HFF-Myc (cell line): ENCODE measurements at regions not wholly inside any gene's neighbourhood (a gene's known extent, or its start where the extent isn't known, plus 50 kb on each side); places are given as distances from the start of the nearest gene placed in this dataset.
A peak's percentile ranks its signal among the peaks of the same experiment; 100 is the strongest.

Source experiments
- DNase-seq: peaks from one replicate; pipeline ENCODE4 v3.0.0-alpha.2; 2011; ENCODE audit warnings: low read depth; ENCODE audit errors: extremely low read depth
- H3K4me3 ChIP-seq: replicated peaks from 2 replicates; pipeline ENCODE4 v1.5.1; 2011; ENCODE audit warnings: low read depth, mild to moderate bottlenecking, control low read depth, low read length
- TF ChIP-seq, protein P1 (sequence below): IDR thresholded peaks from 2 replicates; pipeline ENCODE4 v1.5.1; 2012; ENCODE audit warnings: mild to moderate bottlenecking, low read depth, low read length, control low read depth; ENCODE audit errors: missing control alignments

DNA sequence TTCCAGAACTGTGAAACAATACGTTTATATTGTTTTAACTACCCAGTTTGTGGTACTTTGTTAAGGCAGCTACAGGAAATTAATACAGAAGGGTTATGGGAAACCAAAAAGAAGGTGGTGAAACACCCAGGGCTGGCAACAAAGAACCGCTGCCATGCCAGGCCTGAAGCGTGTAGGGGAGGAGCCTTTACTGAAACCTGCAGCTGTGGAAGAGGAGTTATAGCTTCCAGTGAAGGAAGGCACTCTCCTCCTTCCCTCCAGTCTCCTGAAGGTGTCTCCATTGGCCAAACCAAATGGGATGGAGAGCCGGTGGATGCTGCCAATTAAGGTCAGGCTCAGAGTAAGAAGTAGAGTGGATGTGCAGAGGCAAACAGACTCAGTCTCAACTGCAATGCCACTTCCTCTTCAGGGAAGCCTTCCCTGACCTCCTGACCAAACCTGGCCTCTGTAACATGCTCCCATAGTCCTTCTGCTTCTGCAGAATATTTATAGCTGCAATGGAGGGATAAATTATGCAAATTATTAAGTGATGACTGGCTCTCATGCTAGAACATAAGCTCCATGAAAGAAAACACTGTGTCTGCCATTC, 168.3 kb downstream of the DAD1 start:
- TF ChIP-seq, protein P1, sequence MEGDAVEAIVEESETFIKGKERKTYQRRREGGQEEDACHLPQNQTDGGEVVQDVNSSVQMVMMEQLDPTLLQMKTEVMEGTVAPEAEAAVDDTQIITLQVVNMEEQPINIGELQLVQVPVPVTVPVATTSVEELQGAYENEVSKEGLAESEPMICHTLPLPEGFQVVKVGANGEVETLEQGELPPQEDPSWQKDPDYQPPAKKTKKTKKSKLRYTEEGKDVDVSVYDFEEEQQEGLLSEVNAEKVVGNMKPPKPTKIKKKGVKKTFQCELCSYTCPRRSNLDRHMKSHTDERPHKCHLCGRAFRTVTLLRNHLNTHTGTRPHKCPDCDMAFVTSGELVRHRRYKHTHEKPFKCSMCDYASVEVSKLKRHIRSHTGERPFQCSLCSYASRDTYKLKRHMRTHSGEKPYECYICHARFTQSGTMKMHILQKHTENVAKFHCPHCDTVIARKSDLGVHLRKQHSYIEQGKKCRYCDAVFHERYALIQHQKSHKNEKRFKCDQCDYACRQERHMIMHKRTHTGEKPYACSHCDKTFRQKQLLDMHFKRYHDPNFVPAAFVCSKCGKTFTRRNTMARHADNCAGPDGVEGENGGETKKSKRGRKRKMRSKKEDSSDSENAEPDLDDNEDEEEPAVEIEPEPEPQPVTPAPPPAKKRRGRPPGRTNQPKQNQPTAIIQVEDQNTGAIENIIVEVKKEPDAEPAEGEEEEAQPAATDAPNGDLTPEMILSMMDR: peak; percentile 3
- H3K4me3 ChIP-seq: no peak overlapping the region
- DNase-seq: no peak

DNA sequence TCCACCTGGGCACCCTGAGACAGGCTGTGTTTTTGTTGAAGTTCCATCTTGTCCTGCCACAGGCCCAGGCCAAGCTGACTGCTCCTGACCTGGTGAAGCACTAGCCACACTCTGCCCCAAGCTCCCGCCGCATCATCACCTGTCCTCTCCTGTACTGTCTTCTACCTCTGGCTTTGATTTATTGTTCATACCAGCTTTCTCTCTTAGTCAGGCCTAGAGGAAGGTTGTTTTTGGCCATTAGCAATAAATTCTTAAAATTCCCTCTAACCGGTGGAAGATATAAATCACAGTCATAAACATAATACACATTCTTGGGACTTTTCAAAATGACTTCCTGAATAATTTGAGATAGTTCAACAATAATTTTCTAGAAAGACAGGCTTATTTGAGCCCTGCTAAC, 169.4 kb downstream of the DAD1 start:
- no peak for DNase-seq
- no peak overlapping the region for H3K4me3 ChIP-seq
- TF ChIP-seq, protein P1: no peak

DNA sequence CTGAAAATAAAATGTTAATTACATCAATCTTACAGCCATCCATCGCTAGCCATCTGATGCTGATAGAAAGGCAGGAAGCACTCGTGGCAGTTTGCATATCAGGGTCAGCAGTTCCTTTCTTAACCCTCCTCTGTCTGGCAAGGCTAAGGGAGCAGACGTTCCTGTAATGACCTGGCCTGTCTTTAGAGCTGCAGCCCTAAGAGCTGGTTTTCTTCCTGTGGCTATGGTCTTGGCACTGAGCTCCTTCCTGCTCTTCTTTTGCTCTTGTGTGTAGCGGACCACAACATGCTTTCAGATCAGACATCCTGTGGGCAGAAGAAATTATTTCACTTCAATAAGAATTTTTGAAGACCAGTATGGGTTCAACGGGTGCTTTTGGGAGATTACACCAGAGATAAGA, 170.4 kb downstream of the DAD1 start:
- no peak for DNase-seq
- TF ChIP-seq, protein P1: no peak
- H3K4me3 ChIP-seq: no peak overlapping the region

DNA sequence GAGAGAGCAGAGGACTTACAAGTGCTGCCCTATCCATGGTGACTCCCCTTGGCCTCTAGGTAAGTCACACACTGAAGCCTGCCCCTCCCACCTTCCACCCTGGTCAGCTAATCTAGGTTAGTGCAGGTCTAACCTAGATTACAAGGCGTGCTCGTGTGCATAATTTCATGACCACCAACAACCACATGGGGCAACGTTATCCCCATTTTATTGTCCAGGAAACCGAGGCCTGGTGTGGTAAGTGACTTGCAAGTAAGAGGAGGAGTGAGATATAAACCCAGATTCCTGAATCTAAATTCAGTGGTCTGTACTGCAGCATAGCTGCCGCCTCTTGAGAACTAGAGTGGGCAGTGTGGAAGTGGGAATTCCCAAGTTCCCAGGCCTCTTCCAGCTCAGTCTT, 171.1 kb downstream of the DAD1 start:
- DNase-seq: no peak
- H3K4me3 ChIP-seq: no peak overlapping the region
- TF ChIP-seq, protein P1: no peak

DNA sequence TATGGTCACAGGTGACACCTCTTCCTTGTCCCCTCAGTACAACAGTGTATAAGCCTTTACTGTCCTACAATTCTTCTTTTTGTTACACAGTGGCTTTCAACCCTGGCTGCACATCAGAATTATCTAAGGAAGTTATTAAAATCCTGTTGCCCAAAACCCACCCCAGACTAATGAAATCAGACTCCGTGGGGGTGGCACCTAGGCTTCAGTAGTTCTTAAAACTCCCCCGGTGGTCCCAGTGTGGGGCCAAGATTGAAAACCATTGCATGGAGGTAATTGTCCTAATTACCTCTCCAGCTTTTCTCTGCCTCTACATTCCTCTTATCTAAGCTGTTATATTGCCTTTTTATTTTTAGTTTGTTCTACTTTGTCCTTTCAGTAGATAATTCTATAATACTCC, 172.8 kb downstream of the DAD1 start:
- no peak for DNase-seq
- TF ChIP-seq, protein P1: no peak
- no peak overlapping the region for H3K4me3 ChIP-seq

DNA sequence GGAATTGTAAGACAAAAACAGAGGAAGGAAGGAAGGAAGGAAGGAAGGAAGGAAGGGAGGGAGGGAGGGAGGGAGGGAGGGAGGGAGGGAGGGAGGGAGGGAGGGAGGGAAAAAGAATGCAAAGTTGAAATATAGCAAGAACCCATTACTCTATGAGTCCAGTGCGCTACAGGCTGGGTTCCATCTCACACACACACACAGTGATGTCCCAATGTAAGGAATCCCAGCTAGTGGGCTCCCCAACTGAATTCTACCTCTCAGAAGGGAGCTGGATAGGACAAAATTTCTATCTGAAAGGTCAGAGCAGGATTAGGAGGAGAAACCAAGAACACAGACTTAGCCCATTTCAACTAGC, 173.4 kb downstream of the DAD1 start:
- TF ChIP-seq, protein P1: no peak
- no peak for DNase-seq

DNA sequence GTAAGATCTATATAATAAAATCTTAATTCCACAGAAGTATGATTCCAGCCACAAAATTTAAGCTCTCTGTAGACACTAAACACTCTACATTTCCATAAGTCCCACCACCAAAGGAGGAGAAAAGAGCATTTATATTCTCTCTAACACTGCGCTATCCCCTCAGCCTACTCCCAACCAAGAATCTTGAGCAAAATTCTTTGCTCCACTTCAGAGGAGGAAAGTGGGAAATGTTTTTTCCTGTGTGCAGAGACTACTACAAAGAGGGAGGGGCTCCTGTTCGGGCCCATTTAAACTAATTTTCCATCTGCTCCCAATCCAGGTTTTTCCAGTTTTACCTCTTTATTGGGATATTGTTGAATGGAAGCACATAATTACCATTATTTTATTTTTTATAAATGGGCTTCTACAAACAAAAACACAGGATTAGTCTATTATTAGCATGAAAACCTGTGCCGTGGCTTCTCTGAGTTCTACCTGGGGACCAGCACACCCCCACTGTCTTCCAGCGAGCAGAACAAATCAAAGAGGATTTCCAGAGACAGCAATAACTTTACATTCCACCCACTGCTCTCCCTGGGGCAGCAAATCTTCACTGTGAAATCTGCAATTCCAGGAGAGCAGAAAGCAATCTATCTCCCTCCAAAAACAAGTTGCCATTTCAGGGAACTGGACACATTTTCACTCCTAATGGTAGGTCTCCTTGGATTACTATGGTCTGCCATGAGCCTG, 174.0 kb downstream of the DAD1 start:
- TF ChIP-seq, protein P1: no peak
- H3K4me3 ChIP-seq: no peak overlapping the region
- no peak for DNase-seq

More for the DNA sequence above, 173.4 kb downstream of the DAD1 start:
- H3K4me3 ChIP-seq: no peak overlapping the region
